Endodermal cell (in vitro differentiated cells): ENCODE measurements at regions not wholly inside any gene's neighbourhood (a gene's known extent, or its start where the extent isn't known, plus 50 kb on each side); places are given as distances from the start of the nearest gene placed in this dataset.

Experiments
- DNase-seq: peaks from one replicate; pipeline ENCODE4 v3.0.0-alpha.2; 2017
- H3K27ac ChIP-seq: 2 replicates; pipeline ENCODE4 v1.5.1; 2013; ENCODE audit warnings: mild to moderate bottlenecking, low read depth, low read length, moderate library complexity
- H3K27me3 ChIP-seq: 2 replicates; pipeline ENCODE4 v1.6.1; 2013; ENCODE audit warnings: mild to moderate bottlenecking, low read length, moderate library complexity; ENCODE audit not compliant: insufficient read depth, control insufficient read depth, poor library complexity, severe bottlenecking
- H3K36me3 ChIP-seq: 2 replicates; pipeline ENCODE4 v1.7.0; 2013; ENCODE audit warnings: mild to moderate bottlenecking, low read length, moderate library complexity; ENCODE audit not compliant: control insufficient read depth, insufficient read depth
- H3K4me1 ChIP-seq: one replicate; pipeline ENCODE4 v1.7.0; 2013; ENCODE audit warnings: low read length; ENCODE audit not compliant: control insufficient read depth, insufficient read depth
- H3K4me3 ChIP-seq: 2 replicates; pipeline ENCODE4 v1.5.1; 2013; ENCODE audit warnings: mild to moderate bottlenecking, low read length, moderate library complexity
- H3K9ac ChIP-seq: 2 replicates; pipeline ENCODE4 v1.6.1; 2013; ENCODE audit warnings: mild to moderate bottlenecking, low read length, moderate library complexity; ENCODE audit not compliant: poor library complexity, severe bottlenecking; ENCODE audit errors: extremely low read depth
- H3K9me3 ChIP-seq: 2 replicates; pipeline ENCODE4 v1.6.1; 2013; ENCODE audit warnings: mild to moderate bottlenecking, low read length, moderate library complexity; ENCODE audit not compliant: control insufficient read depth
- H3K27ac Mint-ChIP-seq: 2 replicates; pipeline ENCODE4 v1.8.0; 2020; ENCODE audit warnings: mixed read lengths
- H3K27me3 Mint-ChIP-seq: 2 replicates; pipeline ENCODE4 v1.8.0; 2021; ENCODE audit warnings: mild to moderate bottlenecking, mixed read lengths; ENCODE audit not compliant: insufficient read depth
- H3K36me3 Mint-ChIP-seq: 2 replicates; pipeline ENCODE4 v1.8.0; 2020; ENCODE audit warnings: low read depth, mixed read lengths
- H3K4me1 Mint-ChIP-seq: 2 replicates; pipeline ENCODE4 v1.8.0; 2020; ENCODE audit warnings: mixed read lengths
- H3K4me3 Mint-ChIP-seq: 2 replicates; pipeline ENCODE4 v1.8.0; 2020; ENCODE audit warnings: mild to moderate bottlenecking, moderate library complexity, mixed read lengths
- H3K9me3 Mint-ChIP-seq: 2 replicates; pipeline ENCODE4 v1.8.0; 2020; ENCODE audit warnings: mild to moderate bottlenecking, mixed read lengths
- WGBS, 2 experiments: methylation state at CpG; one replicate each; pipeline versions ENCODE4 v1.1.5 to v1.1.7; 2013; ENCODE audit warnings: missing lambda C conversion rate in 2 of 2, mixed read lengths in 1 of 2; ENCODE audit not compliant: insufficient coverage in 1 of 2, insufficient read length in 1 of 2; 5-methylcytosine and 5-hydroxymethylcytosine counted together
- TF ChIP-seq, protein P1 (sequence below): fragments of 200-600 bp; sonication (generic); conservative IDR thresholded peaks from 2 replicates; pipeline ENCODE4 v1.5.0; 2021; ENCODE audit warnings: antibody characterized with exemption, mild to moderate bottlenecking

DNA sequence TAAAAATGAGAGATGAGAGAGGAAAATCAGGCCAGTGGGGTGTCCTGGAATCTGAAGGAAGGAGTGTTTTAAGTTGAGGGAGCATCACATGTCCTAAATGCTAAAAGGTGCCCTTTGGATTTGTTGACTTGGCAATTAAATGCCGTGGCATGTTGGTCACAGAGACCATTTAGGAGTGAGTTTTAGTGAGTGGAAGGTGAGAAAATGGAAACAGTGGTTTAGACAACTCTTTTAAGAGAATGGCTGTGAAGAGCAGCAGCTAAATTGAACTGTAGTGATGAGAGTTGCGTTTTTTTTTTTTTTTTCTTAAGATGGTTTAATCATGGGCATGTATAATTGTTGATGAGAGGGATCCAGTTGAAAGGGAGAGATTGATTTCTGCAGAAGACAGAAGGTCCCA is 95.0 kb downstream of the S1PR1 start:
- H3K36me3 ChIP-seq: no peaks in the 10 kb centered on the region
- no peak overlapping the region for H3K9ac ChIP-seq
- no peaks in the 10 kb centered on the region for H3K4me1 ChIP-seq
- no peak overlapping the region for H3K27ac ChIP-seq
- Mint-ChIP-seq H3K9me3 (no peaks in the 10 kb centered on the region), H3K27me3 (peaks cover 3% of the 10 kb centered on the region), H3K27ac (no peak overlapping the region), H3K36me3 (no peaks in the 10 kb centered on the region), H3K4me3 (no peak overlapping the region), H3K4me1 (no peaks in the 10 kb centered on the region)
- TF ChIP-seq, protein P1, sequence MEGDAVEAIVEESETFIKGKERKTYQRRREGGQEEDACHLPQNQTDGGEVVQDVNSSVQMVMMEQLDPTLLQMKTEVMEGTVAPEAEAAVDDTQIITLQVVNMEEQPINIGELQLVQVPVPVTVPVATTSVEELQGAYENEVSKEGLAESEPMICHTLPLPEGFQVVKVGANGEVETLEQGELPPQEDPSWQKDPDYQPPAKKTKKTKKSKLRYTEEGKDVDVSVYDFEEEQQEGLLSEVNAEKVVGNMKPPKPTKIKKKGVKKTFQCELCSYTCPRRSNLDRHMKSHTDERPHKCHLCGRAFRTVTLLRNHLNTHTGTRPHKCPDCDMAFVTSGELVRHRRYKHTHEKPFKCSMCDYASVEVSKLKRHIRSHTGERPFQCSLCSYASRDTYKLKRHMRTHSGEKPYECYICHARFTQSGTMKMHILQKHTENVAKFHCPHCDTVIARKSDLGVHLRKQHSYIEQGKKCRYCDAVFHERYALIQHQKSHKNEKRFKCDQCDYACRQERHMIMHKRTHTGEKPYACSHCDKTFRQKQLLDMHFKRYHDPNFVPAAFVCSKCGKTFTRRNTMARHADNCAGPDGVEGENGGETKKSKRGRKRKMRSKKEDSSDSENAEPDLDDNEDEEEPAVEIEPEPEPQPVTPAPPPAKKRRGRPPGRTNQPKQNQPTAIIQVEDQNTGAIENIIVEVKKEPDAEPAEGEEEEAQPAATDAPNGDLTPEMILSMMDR: no peak
- 91 to 95% methylated on average over 2 of the region's 2 CpGs for WGBS, 2 experiments
- H3K4me3 ChIP-seq: no peak overlapping the region
- no peak for DNase-seq
- no peaks in the 10 kb centered on the region for H3K9me3 ChIP-seq
- H3K27me3 ChIP-seq: no peaks in the 10 kb centered on the region

DNA sequence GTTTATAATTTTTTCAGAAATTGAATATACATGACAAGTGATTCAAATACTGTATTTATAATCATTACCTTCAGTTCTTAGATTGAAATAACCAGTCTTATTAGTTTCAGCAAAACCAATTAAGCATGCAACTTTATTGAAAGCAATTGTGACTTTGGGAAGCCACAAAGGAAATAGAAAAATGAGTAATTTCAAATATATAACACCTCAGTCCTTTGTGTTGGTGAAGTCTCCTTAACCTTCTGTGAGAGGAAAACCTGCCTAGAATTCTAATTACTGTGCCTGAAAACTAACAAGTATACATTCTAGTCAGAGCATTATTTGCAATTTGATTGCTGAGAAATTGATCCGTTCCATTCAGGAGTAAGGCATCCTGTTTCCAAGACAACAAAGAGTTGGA is 95.8 kb downstream of the S1PR1 start:
- Histone ChIP-seq H3K27ac (no peak overlapping the region), H3K4me3 (no peak overlapping the region), H3K9me3 (no peaks in the 10 kb centered on the region), H3K27me3 (no peaks in the 10 kb centered on the region), H3K4me1 (no peaks in the 10 kb centered on the region), H3K9ac (no peak overlapping the region), H3K36me3 (no peaks in the 10 kb centered on the region)
- TF ChIP-seq, protein P1: no peak
- no peaks in the 10 kb centered on the region for H3K4me1 Mint-ChIP-seq
- no peaks in the 10 kb centered on the region for H3K36me3 Mint-ChIP-seq
- peaks cover 3% of the 10 kb centered on the region for H3K27me3 Mint-ChIP-seq
- H3K4me3 Mint-ChIP-seq: no peak overlapping the region
- DNase-seq: no peak
- H3K9me3 Mint-ChIP-seq: no peaks in the 10 kb centered on the region
- H3K27ac Mint-ChIP-seq: no peak overlapping the region
- 84 to 100% methylated on average over 1 of the region's 1 CpG for WGBS, 2 experiments

DNA sequence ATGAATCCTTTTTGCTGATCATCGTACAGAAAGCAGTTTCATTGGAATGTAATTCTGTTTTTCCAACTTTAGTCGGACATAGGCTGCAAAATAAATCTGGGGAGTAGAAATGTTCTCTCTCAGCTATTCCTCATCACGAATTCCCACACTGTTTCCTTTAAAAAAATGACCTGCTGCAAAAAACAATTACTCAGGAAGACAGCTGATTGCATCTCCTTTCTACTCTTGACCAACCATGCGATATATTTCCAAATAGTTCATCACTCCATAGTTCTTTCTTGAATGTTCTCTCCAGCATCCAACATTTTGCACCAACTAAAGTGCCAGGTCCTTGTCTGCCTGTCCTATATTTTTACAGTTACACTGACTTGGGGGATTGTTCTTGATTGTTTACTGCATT is 96.4 kb downstream of the S1PR1 start:
- no peaks in the 10 kb centered on the region for H3K4me1 ChIP-seq
- TF ChIP-seq, protein P1: no peak
- no peak overlapping the region for H3K27ac Mint-ChIP-seq
- no peak for DNase-seq
- H3K27ac ChIP-seq: no peak overlapping the region
- WGBS, 2 experiments: 87 to 96% methylated on average over 3 to 4 of the region's 4 CpGs
- H3K27me3 Mint-ChIP-seq: peaks cover 3% of the 10 kb centered on the region
- H3K4me3 ChIP-seq: no peak overlapping the region
- no peak overlapping the region for H3K9ac ChIP-seq
- H3K9me3 ChIP-seq: no peaks in the 10 kb centered on the region
- H3K27me3 ChIP-seq: no peaks in the 10 kb centered on the region
- H3K9me3 Mint-ChIP-seq: no peaks in the 10 kb centered on the region
- H3K4me3 Mint-ChIP-seq: no peak overlapping the region
- H3K36me3 ChIP-seq: no peaks in the 10 kb centered on the region
- H3K36me3 Mint-ChIP-seq: no peaks in the 10 kb centered on the region
- no peaks in the 10 kb centered on the region for H3K4me1 Mint-ChIP-seq
